Activated T-cell treated with anti-CD3 and anti-CD28 coated beads, Interleukin-2, amount 50 U/mL, for 1 hour (primary cell): ENCODE measurements at regions not wholly inside any gene's neighbourhood (a gene's known extent, or its start where the extent isn't known, plus 50 kb on each side); places are given as distances from the start of the nearest gene placed in this dataset.

Experiments
- DNase-seq: peaks from one replicate; pipeline ENCODE4 v3.0.0-alpha.2; 2020

DNA sequence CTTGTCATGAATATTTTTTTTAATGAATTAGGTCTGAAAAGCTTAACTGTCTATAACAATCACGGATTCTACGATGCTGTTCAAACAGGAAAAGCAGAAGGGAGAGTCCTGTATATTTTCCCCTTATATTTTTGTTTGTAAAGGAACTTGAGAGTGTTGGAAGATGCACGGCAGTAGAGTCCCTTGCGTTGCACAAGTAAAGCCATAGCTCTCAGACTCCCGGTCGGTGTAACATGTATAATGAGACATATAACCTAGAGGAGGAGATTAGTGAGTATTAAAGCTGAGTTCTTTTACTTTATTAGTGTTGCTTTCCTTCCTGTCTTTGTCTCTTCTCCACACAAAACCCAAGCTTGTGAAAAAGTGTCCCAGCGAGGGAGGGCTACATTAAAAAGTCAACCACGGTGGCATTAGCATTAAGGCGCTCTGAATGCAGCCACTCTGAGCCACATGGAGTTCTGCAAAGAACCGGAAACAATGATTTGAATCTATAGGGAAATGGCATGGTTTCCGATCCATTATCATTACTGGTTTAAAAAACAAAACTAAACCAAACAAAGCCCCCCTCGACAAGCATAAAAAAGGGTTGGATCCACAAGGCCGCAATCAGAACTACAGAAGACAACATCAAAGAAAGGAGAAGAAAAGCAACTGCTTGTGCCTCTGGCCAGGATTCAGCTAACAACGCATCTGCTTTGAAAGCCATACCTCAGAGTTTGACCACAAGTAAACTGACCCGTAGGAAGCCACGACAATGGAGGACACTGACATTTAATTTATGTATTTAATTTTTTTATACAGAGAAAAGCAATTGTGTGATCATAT, 356.8 kb downstream of the LMO4 start:
- no peak for DNase-seq

DNA sequence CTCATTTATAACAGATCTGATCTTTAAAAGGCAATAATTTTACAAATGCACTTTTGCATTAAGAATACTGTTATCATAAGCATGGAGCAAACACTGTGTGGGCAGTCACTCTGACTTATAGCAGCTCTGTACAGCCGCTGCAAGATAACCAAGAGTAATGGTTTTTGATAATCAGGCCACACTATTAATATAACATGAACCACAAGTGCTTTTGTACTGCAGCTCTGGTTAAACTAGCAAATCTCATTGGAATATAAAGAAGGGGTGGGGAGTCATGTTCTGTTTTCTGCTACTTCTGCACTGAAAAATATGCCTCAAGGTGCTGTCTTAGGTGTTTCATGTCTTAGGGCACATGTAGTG, 357.4 kb downstream of the LMO4 start:
- DNase-seq = no peak

DNA sequence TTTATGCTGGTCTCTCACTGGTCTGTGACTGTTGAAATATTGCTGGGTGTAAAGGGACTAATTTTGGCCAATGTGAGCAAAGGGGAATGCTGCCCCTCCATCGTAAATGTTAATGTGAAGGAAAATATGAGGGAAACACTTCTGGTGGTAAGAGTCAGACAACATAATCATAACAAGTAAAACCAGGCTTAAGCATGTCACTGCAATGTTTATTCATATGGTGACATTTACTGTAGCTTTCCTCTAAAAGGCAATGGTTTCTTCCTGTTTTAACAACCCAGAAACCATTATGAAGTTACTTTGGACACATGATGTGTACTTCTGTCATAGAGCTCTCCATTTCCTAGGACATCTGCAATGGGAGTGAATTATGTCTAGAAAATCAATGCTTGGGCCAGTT, 358.0 kb downstream of the LMO4 start:
- no peak for DNase-seq

DNA sequence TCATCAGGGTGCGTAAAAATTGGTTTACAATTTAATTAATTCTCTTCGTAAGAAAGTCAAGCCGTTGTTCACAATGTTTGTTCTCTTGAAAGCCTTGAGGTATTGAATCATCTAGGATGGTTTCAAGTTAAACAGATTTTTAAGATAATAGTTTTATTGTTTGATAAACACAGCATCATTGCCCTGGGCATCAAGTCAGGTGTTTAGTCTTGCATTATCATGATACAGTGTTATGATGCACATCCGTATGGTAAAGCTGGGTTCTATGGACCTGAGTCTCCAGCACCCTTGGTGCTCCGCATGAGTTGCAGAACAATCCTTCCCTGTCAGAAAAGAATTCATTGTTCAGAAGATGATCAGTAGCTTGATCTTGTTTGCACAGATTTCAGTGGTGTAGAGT, 359.5 kb downstream of the LMO4 start:
- no peak for DNase-seq

DNA sequence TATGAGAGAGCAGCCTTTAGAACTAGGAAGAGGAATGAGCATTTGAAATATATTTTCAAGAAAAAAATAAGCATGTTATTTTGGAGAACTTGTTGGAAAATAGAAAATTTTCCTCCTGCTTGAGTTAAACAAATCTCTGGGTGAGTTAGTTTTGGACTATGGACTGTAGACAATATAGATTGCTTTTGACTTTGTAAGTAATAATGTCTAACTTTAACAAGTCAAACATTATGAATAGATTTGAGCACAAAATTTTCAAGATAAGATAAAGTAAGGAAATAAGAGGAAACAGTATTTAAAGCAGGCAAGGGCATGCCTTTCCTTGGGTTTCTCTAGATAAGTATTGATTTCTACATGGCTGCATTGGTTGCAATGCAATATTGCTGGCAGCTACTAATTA, 360.8 kb downstream of the LMO4 start:
- no peak for DNase-seq

DNA sequence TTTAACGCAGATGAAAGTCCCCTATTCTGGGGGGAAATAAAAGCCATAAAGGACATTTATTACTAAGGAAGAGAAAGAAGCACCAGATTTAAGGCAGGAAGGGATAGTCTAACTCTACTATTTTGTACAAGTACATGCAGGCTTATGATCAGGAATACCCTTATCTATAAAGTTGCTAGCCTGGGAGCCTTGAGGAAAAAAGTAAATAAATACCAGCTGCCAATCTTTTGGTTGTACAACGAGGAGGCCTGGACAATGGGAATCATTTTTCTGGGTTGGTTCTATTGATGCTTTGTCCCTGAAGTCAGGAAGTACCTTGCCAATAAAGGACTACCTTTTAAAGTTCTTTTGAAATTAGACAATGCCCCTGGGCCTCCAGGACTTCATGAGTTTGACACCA, 367.8 kb downstream of the LMO4 start:
- no peak for DNase-seq

DNA sequence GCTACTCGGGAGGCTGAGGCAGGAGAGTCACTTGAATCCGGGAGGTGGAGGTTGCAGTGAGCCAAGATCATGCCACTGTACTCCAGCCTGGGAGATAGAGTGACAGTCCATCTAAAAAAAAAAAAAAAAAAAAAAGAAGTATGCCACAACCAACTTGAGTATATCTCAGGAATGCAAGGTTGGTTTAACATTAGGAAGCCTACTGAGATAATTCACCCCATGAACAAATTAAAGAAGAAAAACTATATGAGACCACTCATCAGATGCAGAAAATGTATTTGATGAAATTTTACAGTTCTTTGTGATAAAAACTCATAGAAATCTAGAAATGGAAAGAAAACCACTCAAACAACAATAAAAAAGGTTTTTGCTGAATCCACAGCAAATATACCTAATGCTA, 373.8 kb downstream of the LMO4 start:
- DNase-seq = no peak

DNA sequence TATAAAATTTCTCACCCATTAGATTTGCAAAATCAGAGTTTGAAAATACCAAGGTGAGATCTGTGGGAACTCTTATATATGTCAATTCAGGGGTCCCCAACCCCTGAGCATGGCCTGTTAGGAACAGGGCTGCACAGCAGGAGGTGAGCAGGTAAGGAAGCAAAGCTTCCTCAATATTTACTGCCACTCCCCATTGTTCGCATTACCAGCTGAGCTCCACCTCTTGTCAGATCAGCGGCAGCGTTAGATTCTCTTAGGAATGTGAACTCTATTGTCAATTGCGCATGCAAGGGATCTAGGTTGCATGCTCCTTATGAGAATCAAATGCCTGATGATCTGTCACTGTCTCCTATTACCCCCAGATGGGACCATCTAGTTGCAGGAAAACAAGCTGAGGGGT, 376.6 kb downstream of the LMO4 start:
- no peak for DNase-seq

DNA sequence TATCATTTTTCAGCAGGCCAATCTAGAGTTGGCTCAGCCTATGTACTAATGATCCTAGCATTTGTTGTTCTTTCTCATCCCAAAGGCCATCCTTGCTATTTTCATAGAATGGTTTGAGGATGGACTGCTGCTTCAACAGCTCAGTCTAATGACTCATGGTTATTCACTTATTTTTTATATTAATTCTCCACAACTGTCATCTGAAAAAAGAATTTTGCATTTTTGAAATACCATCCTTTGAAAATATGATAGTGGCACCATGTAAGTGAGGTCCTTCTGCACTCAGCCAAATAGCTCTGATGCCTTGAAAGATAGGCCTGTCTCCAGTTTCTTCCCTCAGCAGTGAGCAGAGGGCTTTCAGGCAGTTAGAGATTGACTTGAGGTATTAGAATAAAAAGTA, 377.5 kb downstream of the LMO4 start:
- DNase-seq = no peak

DNA sequence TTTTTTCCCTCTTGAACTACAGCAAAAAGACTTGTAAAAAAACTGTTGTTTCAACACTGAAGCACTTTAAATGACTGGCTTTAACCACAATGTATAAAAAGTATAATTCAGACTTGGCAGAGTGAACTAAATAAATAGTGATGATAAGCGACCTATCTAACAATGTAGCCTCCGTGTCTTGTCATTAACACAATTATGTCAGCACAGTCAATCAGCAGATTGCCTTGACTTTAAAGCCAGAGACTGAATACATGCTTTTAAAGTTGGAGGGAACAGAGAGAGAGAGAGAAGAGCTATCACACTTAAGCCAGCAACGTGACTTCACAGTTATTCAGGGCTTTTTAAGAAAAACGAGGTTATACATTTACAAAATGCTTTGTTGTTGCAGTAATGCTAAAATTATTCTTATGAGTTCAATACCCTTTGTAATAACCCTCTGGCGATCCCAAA, 378.1 kb downstream of the LMO4 start:
- no peak for DNase-seq

DNA sequence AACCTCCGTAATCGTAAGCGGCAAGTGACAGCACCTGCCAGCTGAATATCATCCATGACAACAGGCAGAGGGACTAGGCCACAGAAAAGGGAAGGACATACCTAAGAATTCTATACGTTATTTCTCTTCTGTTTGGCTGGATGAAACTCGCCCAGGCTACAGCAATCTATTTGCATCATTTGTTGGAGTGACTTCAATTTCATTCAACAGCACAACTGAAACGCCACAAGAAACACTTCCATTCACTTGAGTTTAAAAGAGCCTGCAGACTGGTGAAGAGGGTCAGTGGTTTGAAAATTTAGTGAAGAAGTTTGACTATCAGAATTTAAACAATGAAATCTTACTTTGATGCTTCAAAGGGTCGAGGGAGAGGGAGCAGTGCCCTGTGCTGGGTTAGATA, 378.7 kb downstream of the LMO4 start:
- DNase-seq = no peak

DNA sequence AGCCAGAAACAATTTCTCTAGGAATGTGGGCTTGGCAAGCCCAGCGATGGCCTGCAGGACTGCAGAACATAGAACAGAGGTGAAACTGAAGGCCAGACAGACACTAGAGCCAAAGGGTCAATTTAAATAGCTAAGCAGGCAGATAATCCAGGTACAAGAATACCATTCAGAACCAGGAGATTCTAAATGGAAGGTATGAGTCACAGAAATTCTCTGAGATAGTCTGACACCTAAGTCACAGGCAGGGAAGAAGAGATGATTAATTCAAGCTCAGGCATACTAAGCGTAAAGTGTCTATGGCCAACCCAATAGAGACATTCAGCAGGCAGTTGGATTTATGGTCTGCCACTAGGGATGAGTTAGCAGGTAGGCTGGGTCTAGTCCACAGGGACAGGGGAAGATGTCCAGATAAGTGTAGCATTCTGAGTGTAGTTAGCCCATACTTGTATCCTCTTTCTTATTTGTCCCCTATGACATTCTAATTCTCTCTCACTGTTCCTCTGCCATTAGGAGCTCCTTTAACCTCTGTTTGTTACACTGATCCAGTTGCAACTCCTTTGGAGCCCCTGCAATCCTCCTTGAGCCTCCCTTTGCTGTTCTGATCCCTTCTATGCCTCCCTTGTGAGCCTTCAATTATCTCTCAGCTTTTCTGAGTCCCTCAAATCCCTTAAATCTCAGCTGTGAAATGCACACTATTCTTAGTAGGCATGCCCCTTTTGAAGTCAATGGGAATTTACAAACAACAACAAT, 383.8 kb downstream of the LMO4 start:
- no peak for DNase-seq

DNA sequence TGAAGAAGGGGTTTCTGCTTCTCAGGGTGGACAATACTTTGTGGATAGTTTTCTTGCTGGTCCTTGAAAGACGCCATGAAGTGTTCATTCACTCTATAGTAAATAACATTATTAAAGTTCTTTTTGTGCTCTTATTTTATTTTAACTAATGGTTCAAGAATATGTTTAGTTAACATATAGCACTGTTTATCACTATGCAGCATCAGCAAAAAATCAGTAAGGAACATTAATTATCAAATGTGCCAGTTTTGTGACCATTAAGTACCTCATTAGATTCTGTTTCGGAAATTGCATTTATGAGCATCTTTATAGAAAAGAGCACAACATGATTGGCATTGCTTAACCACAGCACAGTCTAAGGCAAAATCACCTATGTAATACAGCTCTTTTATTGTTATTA, 385.6 kb downstream of the LMO4 start:
- DNase-seq = no peak

DNA sequence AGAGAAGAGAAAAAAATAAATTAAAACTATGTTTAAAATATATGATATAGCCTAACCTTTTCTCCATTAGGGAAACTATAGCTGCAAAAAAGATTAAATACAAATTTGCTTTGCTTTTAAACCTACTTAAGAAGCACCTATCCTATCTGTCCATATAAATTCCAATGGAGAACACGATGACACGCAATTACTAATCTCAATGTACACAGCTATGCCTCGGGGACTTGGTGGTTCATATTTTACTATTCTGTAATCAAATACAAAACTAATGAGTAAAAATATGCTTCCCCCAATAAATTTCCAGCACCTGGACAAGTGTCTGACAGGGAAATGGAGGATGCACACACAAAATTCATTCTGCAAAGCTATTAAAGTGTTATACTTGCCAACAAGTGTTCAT, 386.4 kb downstream of the LMO4 start:
- DNase-seq = no peak

DNA sequence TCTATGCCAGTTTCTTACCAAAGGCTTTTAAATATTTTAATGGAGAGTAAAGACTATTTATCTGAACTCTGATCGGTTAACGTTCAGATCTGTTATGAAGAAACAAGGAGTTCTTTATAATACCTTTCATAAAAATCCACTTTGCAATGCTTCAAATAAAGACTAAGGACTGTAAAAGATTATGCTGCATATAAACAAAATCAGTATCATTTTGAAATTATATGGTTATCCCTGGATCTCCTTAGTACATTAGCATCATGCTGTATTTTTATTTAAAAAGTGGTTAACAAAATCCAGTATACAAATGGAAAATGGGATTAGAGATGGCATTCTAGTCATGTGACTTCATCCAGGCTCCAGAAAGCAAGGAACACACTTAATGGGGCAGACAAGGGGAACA, 386.8 kb downstream of the LMO4 start:
- DNase-seq = no peak

DNA sequence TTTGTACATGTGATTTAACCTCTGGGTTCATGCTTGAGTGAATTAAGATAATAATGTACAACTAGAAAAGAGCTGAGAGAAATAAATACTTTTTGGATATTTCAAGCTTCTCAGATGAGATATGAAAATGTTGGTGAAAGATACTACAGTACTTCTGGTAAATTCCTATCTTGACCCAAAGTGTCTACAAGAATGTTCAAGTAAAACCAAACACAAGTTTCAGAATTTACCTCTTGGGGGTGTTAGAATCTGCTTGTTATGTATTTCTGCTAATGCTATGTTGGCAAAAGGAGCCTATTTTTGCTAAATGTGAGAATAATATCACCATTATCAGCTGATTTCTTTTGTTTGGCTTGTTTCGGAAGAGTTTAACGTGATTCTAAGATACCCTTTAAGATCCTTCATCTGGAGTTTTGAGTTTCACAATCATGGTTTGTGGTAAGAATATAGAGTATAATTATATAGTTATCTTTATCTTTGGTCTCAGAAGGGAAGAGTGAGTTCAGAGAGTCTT, 388.5 kb downstream of the LMO4 start:
- DNase-seq = no peak

DNA sequence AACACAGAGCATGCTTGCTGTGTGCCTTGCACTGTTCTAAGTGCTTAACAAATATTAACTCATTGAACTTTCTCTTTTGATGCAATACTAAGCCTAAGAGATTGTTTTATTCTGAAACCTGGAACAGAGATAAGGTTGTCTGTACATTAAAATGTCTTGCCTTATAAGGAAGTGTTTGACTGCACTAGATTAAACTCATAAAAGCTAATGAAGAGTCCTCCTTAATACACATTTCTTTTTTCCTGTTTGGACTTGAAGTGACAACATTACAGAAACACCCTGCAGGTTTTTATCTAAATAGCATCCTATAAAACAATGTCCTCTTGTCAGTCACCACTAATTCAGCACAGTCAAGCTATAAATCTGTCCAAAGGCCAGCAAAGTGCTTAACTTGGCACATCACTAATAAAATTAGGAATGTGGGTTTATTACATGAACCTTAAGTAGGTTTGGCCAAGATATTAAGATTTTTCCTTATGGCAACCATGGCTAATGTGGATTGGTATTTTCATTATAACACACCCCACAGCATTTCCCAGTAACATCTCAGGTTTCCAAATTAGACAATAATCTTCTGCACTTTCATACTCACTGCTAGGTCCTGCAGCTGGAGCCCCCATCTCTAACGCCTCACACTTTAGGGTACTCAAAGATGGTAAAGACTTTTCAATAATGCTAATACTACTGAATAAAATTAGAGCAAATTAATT, 389.7 kb downstream of the LMO4 start:
- no peak for DNase-seq

DNA sequence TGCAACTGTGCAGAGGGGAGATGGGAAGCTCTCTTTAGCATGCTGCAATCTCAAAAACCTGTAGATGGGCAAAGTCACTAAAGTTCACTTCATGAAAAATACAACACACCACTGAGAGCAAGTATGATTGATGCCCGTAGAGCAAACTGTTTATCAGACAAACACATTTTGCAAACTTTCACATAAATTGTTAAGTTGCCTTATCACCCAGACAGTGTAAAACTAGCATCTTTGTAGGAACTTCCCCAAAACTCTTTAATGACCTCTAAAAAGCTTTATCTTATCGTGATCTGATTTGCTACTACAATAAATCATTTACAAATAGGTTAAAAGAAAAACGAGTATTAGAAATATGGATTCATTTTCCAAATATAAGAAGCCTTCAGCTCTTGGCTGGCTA, 391.0 kb downstream of the LMO4 start:
- no peak for DNase-seq

DNA sequence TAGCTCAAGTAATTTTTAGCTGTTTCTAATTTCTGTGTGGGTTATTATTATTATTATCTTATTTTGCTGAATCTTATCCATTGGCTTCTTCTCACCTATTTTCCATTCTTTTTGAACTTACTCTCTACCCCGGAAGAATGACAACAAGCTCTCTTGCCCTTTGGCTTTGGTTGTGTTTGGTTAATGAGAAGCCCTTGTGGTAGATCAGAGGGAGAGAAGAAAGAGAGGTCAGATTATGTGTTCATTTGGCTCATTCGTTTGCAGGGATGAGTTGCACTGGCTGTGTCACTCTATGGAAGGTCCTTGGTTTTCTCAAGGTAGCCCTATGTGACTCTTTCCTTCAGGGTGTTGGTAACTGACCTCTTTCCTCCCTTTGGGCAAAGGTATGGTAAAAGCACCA, 391.9 kb downstream of the LMO4 start:
- DNase-seq = no peak

DNA sequence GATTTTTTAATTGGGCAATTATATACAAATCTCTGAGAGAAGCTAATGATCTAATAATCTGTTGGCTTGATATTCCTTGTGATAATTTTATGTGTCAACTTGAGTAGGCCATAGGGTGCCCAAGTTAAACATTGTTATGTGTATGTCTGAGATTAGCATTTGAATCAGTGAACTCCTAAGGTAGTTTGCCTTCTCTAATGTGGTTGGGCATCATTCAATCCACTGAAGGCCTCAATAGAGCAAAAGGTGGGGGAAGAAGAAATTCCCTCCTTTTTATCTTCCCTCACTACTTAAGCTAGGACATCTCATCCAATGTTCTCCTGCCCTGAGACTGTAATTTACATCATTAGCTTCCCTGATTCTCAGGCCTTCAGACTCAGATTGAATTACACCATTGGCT, 394.5 kb downstream of the LMO4 start:
- no peak for DNase-seq

DNA sequence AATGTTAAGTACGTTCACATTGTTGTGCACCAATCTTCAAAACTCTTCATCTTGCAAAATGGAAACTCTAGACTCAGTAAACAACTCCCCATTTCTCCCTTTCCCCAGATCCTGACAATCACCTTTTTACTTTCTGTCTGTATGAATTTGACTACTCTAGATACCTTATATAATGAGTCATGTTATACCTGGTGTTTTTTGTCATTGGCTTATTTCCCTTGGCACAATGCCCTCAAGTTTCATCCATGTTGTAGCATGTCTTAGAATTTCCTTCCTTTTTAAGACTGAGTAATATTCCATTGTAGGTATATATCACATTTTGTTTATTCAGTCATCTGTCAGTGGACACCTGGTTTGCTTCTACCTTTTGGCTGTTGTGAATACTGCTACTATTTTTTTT, 399.5 kb downstream of the LMO4 start:
- DNase-seq = no peak

DNA sequence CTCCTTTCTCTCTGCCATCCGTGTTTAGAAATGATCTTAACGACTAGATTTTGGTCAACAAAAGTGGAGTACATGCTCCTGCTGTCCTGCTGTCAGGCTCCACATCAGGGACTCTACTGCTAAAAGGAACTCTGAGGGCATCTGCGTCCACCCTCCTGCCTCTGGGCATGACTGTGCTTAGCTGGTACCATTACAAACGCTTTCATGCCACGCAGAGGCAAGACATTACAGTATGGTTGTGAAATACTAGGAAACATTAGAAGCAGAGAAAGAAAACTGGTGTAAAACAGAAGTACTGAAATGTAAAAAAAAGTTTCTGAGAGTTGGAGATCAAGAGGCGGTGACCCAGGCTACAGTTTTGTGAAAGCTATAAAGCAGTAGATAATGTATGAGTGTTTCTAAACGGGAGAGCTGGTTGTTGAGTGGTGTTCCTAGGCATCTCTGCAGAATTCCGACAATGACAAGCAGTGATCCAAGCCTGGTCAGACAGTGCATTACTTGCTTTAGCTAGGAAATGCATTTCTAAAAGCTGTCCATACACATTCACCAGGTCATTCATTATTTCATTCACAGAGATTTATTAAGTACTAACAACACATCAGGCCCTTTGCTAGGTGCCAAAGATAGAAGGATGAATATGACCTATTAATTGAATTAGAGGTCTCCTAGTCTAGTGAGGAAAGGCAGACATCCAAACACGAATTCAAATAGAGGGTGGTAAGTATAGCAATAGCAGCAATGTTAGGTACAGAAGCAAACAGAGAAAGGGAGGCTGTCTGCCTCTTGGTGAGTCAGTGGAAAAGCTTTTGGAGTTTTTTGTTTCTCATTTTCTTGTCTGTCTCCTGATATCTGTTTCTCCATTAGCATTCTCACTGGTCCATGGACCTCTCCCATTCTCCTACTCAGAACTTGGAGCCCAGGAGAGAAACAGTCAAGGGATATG, 401.9 kb downstream of the LMO4 start:
- DNase-seq = no peak

DNA sequence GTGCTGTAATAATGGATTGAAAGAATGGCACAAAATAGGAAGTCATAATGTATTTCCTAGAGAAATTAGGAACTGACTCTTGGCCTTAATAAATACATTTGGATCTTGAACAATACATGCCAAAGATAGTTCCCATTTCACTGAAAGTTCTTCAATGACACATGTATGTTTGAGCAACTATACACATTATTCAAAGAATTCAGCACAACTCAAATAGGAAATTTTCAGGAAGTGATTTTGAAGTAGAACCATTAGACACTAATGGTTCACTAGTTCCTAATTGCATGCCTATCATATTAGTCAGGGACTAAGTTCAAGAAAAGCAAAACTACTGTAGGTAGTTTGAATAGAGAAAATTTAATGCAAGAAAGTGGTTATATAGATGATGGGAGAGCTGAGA, 404.7 kb downstream of the LMO4 start:
- no peak for DNase-seq
